HG02884 (cell line): ENCODE measurements at regions not wholly inside any gene's neighbourhood (a gene's known extent, or its start where the extent isn't known, plus 50 kb on each side); places are given as distances from the start of the nearest gene placed in this dataset.

Experiments
- ATAC-seq: cut with Tn5 transposase; IDR thresholded peaks from one replicate; pipeline ENCODE4 v1.9.1; 2021; ENCODE audit warnings: mild to moderate bottlenecking, moderate library complexity; ENCODE audit not compliant: unreplicated experiment

GRCh38 chr11:108994887-108995286, 330.0 kb downstream of the DDX10 start:
- no peak for ATAC-seq

- ATAC-seq: no peak
Observed at GRCh38 chr11:108997826-108998225, 333.0 kb downstream of the DDX10 start.

GRCh38 chr11:109000531-109000930, 335.7 kb downstream of the DDX10 start:
- no peak for ATAC-seq

- no peak for ATAC-seq
Observed at GRCh38 chr11:109001585-109001984, 336.7 kb downstream of the DDX10 start.

- no peak for ATAC-seq
Observed at GRCh38 chr11:109012991-109013390, 348.1 kb downstream of the DDX10 start.

GRCh38 chr11:109015283-109015682, 350.4 kb downstream of the DDX10 start:
- ATAC-seq: no peak

- no peak for ATAC-seq
Observed at GRCh38 chr11:109016724-109017123, 351.9 kb downstream of the DDX10 start.

- no peak for ATAC-seq
Observed at GRCh38 chr11:109017489-109017888, 352.6 kb downstream of the DDX10 start.

GRCh38 chr11:109018639-109019038, 353.8 kb downstream of the DDX10 start:
- no peak for ATAC-seq

GRCh38 chr11:109019342-109019936, 354.6 kb downstream of the DDX10 start:
- no peak for ATAC-seq

- no peak for ATAC-seq
Observed at GRCh38 chr11:109023036-109023435, 358.2 kb downstream of the DDX10 start.

- ATAC-seq: no peak
Observed at GRCh38 chr11:109026891-109027489, 362.1 kb downstream of the DDX10 start.

GRCh38 chr11:109027851-109028250, 363.0 kb downstream of the DDX10 start:
- no peak for ATAC-seq

GRCh38 chr11:109029927-109030326, 365.1 kb downstream of the DDX10 start:
- no peak for ATAC-seq

- no peak for ATAC-seq
Observed at GRCh38 chr11:109033627-109034338, 368.9 kb downstream of the DDX10 start.

- ATAC-seq: no peak
Observed at GRCh38 chr11:109034339-109034696, 369.4 kb downstream of the DDX10 start.

- ATAC-seq: no peak
Observed at GRCh38 chr11:109035284-109035683, 370.4 kb downstream of the DDX10 start.

GRCh38 chr11:109036011-109036410, 371.1 kb downstream of the DDX10 start:
- no peak for ATAC-seq

- ATAC-seq: no peak
Observed at GRCh38 chr11:109037856-109038780, 373.2 kb downstream of the DDX10 start.

- ATAC-seq: no peak
Observed at GRCh38 chr11:109039611-109040010, 374.7 kb downstream of the DDX10 start.

GRCh38 chr11:109040303-109040702, 375.4 kb downstream of the DDX10 start:
- no peak for ATAC-seq
